Mesendoderm (in vitro differentiated cells): ENCODE measurements at regions not wholly inside any gene's neighbourhood (a gene's known extent, or its start where the extent isn't known, plus 50 kb on each side); places are given as distances from the start of the nearest gene placed in this dataset.
A peak's percentile ranks its signal among the peaks of the same experiment; 100 is the strongest.

ENCODE experiments used
- DNase-seq: peaks from one replicate; pipeline ENCODE4 v3.0.0; 2013
- H2AK5ac ChIP-seq: 2 replicates; pipeline ENCODE4 v1.6.1; 2013; ENCODE audit warnings: low read length, inconsistent platforms
- H2BK120ac ChIP-seq: 2 replicates; pipeline ENCODE4 v1.6.1; 2013; ENCODE audit warnings: low read depth, mild to moderate bottlenecking, low read length, moderate library complexity, mixed read lengths
- H2BK15ac ChIP-seq: replicated peaks from 2 replicates; pipeline ENCODE4 v1.6.1; 2013; ENCODE audit warnings: low read depth, mild to moderate bottlenecking, moderate library complexity
- H2BK5ac ChIP-seq: 2 replicates; pipeline ENCODE4 v1.6.1; 2013; ENCODE audit warnings: low read length, inconsistent platforms
- H3K18ac ChIP-seq: 2 replicates; pipeline ENCODE4 v1.6.1; 2013; ENCODE audit warnings: mild to moderate bottlenecking, low read length, mixed read lengths
- H3K23ac ChIP-seq: one replicate; pipeline ENCODE4 v1.6.1; 2013; ENCODE audit warnings: low read length
- H3K27ac ChIP-seq: 2 replicates; pipeline ENCODE4 v1.5.1; 2013; ENCODE audit warnings: low read depth, mild to moderate bottlenecking, inconsistent platforms, low read length, moderate library complexity
- H3K27me3 ChIP-seq: 2 replicates; pipeline ENCODE4 v1.6.1; 2013; ENCODE audit warnings: low read length, control low read depth, mild to moderate bottlenecking, inconsistent platforms; ENCODE audit not compliant: insufficient read depth, poor library complexity
- H3K36me3 ChIP-seq: 2 replicates; pipeline ENCODE4 v1.6.1; 2013; ENCODE audit warnings: low read length, inconsistent platforms; ENCODE audit not compliant: control insufficient read depth, insufficient read depth
- H3K4ac ChIP-seq: one replicate; pipeline ENCODE4 v1.6.1; 2013; ENCODE audit warnings: low read depth, mild to moderate bottlenecking, low read length, moderate library complexity
- H3K4me1 ChIP-seq: 2 replicates; pipeline ENCODE4 v1.6.1; 2013; ENCODE audit warnings: low read depth, low read length, inconsistent platforms; ENCODE audit not compliant: control insufficient read depth
- H3K4me2 ChIP-seq: 2 replicates; pipeline ENCODE4 v1.6.1; 2013; ENCODE audit warnings: low read length
- H3K4me3 ChIP-seq: 2 replicates; pipeline ENCODE4 v1.5.1; 2013; ENCODE audit warnings: mild to moderate bottlenecking, low read length
- H3K56ac ChIP-seq: one replicate; pipeline ENCODE4 v1.6.1; 2013; ENCODE audit warnings: low read length
- H3K79me1 ChIP-seq: 2 replicates; pipeline ENCODE4 v1.6.1; 2013; ENCODE audit warnings: low read length, inconsistent platforms
- H3K79me2 ChIP-seq: 2 replicates; pipeline ENCODE4 v1.6.1; 2013; ENCODE audit warnings: mild to moderate bottlenecking, low read length; ENCODE audit not compliant: control insufficient read depth, insufficient read depth
- H3K9ac ChIP-seq: 2 replicates; pipeline ENCODE4 v1.6.1; 2013; ENCODE audit warnings: low read length, inconsistent platforms
- H4K5ac ChIP-seq: one replicate; pipeline ENCODE4 v1.6.1; 2013; ENCODE audit warnings: low read length
- H4K8ac ChIP-seq: one replicate; pipeline ENCODE4 v1.6.1; 2013; ENCODE audit warnings: low read depth, mild to moderate bottlenecking, control low read depth, low read length, moderate library complexity
- WGBS: extraction: QIAGEN DNeasy Blood & Tissue Kit; methylation state at CpG from one replicate; pipeline ENCODE4 v1.1.7; 2013; ENCODE audit warnings: low lambda C conversion rate, missing lambda C conversion rate; ENCODE audit not compliant: insufficient coverage; ENCODE audit errors: extremely low coverage; 5-methylcytosine and 5-hydroxymethylcytosine counted together

GRCh38 chr9:32045513-32045912 is 338.9 kb upstream of the ACO1 start:
- H2AK5ac ChIP-seq, result no peak overlapping the region
- H2BK15ac ChIP-seq, result no peak overlapping the region
- no CpG with 5 or more reads among the region's 3 CpGs for WGBS
- no peak overlapping the region for H3K27ac ChIP-seq
- no peak overlapping the region for H4K8ac ChIP-seq
- no peaks in the 10 kb centered on the region for H3K79me1 ChIP-seq
- no peaks in the 10 kb centered on the region for H3K27me3 ChIP-seq
- H3K4ac ChIP-seq, result no peak overlapping the region
- H3K79me2 ChIP-seq, result no peaks in the 10 kb centered on the region
- no peak overlapping the region for H3K18ac ChIP-seq
- no peak overlapping the region for H2BK5ac ChIP-seq
- no peaks in the 10 kb centered on the region for H3K36me3 ChIP-seq
- H3K9ac ChIP-seq, result no peak overlapping the region
- H3K23ac ChIP-seq, result no peak overlapping the region
- no peak overlapping the region for H3K4me2 ChIP-seq
- H2BK120ac ChIP-seq, result no peak overlapping the region
- no peaks in the 10 kb centered on the region for H3K4me1 ChIP-seq
- no peak overlapping the region for H3K4me3 ChIP-seq
- H3K56ac ChIP-seq, result no peak overlapping the region
- no peak overlapping the region for H4K5ac ChIP-seq
- DNase-seq, result no peak

GRCh38 chr9:32067261-32067660 is 317.2 kb upstream of the ACO1 start:
- Histone ChIP-seq H4K5ac (no peak overlapping the region), H3K4me3 (no peak overlapping the region), H4K8ac (no peak overlapping the region), H3K56ac (no peak overlapping the region), H3K79me2 (no peaks in the 10 kb centered on the region), H3K9ac (no peak overlapping the region), H3K27ac (no peak overlapping the region), H3K36me3 (no peaks in the 10 kb centered on the region), H2BK5ac (no peak overlapping the region), H3K23ac (no peak overlapping the region), H2BK120ac (no peak overlapping the region), H3K79me1 (no peaks in the 10 kb centered on the region), H3K18ac (no peak overlapping the region), H3K4me1 (no peaks in the 10 kb centered on the region), H3K4me2 (no peak overlapping the region), H3K4ac (no peak overlapping the region), H2BK15ac (no peak overlapping the region), H3K27me3 (no peaks in the 10 kb centered on the region), H2AK5ac (no peak overlapping the region)
- no peak for DNase-seq
- WGBS, result no CpG with 5 or more reads among the region's 1 CpG

- Histone ChIP-seq H3K4me3 (no peak overlapping the region), H3K4me1 (no peaks in the 10 kb centered on the region), H2BK5ac (no peak overlapping the region), H2AK5ac (no peak overlapping the region), H3K4ac (no peak overlapping the region), H3K18ac (no peak overlapping the region), H3K27me3 (no peaks in the 10 kb centered on the region), H3K79me1 (no peaks in the 10 kb centered on the region), H3K9ac (no peak overlapping the region), H2BK120ac (no peak overlapping the region), H4K5ac (no peak overlapping the region), H3K79me2 (no peaks in the 10 kb centered on the region), H3K36me3 (no peaks in the 10 kb centered on the region), H4K8ac (no peak overlapping the region), H3K23ac (no peak overlapping the region), H3K4me2 (no peak overlapping the region), H2BK15ac (no peak overlapping the region), H3K27ac (no peak overlapping the region), H3K56ac (no peak overlapping the region)
- peak; percentile 31 for DNase-seq
- WGBS, result no CpG with 5 or more reads among the region's 9 CpGs
Measured at GRCh38 chr9:32069169-32069813, 315.2 kb upstream of the ACO1 start.

- H2BK15ac ChIP-seq, result no peak overlapping the region
- DNase-seq, result no peak
- no peak overlapping the region for H2AK5ac ChIP-seq
- no peak overlapping the region for H3K18ac ChIP-seq
- H3K79me1 ChIP-seq, result no peaks in the 10 kb centered on the region
- no peak overlapping the region for H3K27ac ChIP-seq
- no peak overlapping the region for H2BK5ac ChIP-seq
- H4K8ac ChIP-seq, result no peak overlapping the region
- H3K4me1 ChIP-seq, result no peaks in the 10 kb centered on the region
- H3K27me3 ChIP-seq, result no peaks in the 10 kb centered on the region
- no peaks in the 10 kb centered on the region for H3K79me2 ChIP-seq
- no peak overlapping the region for H3K4me3 ChIP-seq
- H3K4me2 ChIP-seq, result no peak overlapping the region
- H3K9ac ChIP-seq, result no peak overlapping the region
- H2BK120ac ChIP-seq, result no peak overlapping the region
- no peak overlapping the region for H3K4ac ChIP-seq
- WGBS, result no CpG with 5 or more reads among the region's 5 CpGs
- H4K5ac ChIP-seq, result no peak overlapping the region
- no peaks in the 10 kb centered on the region for H3K36me3 ChIP-seq
- H3K23ac ChIP-seq, result no peak overlapping the region
- H3K56ac ChIP-seq, result no peak overlapping the region
Measured at GRCh38 chr9:32069969-32070368, 314.5 kb upstream of the ACO1 start.

- WGBS, result no CpG with 5 or more reads among the region's 2 CpGs
- no peaks in the 10 kb centered on the region for H3K27me3 ChIP-seq
- H3K4ac ChIP-seq, result no peak overlapping the region
- H3K4me1 ChIP-seq, result no peaks in the 10 kb centered on the region
- no peak overlapping the region for H4K8ac ChIP-seq
- H4K5ac ChIP-seq, result no peak overlapping the region
- no peak overlapping the region for H2AK5ac ChIP-seq
- no peak overlapping the region for H3K27ac ChIP-seq
- H2BK120ac ChIP-seq, result no peak overlapping the region
- no peak overlapping the region for H3K56ac ChIP-seq
- DNase-seq, result no peak
- H2BK5ac ChIP-seq, result no peak overlapping the region
- no peak overlapping the region for H3K9ac ChIP-seq
- no peak overlapping the region for H2BK15ac ChIP-seq
- H3K18ac ChIP-seq, result no peak overlapping the region
- no peak overlapping the region for H3K4me3 ChIP-seq
- no peaks in the 10 kb centered on the region for H3K79me2 ChIP-seq
- H3K79me1 ChIP-seq, result no peaks in the 10 kb centered on the region
- no peak overlapping the region for H3K4me2 ChIP-seq
- no peak overlapping the region for H3K23ac ChIP-seq
- H3K36me3 ChIP-seq, result no peaks in the 10 kb centered on the region
Measured at GRCh38 chr9:32072570-32072969, 311.9 kb upstream of the ACO1 start.

GRCh38 chr9:32092031-32092430 is 292.4 kb upstream of the ACO1 start:
- H3K27me3 ChIP-seq, result no peaks in the 10 kb centered on the region
- H3K56ac ChIP-seq, result no peak overlapping the region
- H3K79me2 ChIP-seq, result no peaks in the 10 kb centered on the region
- no peak for DNase-seq
- H3K4ac ChIP-seq, result no peak overlapping the region
- H3K4me2 ChIP-seq, result no peak overlapping the region
- no peak overlapping the region for H3K23ac ChIP-seq
- no peak overlapping the region for H3K18ac ChIP-seq
- H4K8ac ChIP-seq, result no peak overlapping the region
- H3K36me3 ChIP-seq, result no peaks in the 10 kb centered on the region
- H2BK5ac ChIP-seq, result no peak overlapping the region
- no peaks in the 10 kb centered on the region for H3K4me1 ChIP-seq
- H3K9ac ChIP-seq, result no peak overlapping the region
- no peak overlapping the region for H2BK15ac ChIP-seq
- no CpG with 5 or more reads among the region's 1 CpG for WGBS
- H4K5ac ChIP-seq, result no peak overlapping the region
- H3K4me3 ChIP-seq, result no peak overlapping the region
- no peak overlapping the region for H2BK120ac ChIP-seq
- no peaks in the 10 kb centered on the region for H3K79me1 ChIP-seq
- no peak overlapping the region for H2AK5ac ChIP-seq
- no peak overlapping the region for H3K27ac ChIP-seq
